ENCODE measurements at regions not wholly inside any gene's neighbourhood (a gene's known extent, or its start where the extent isn't known, plus 50 kb on each side); places are given as distances from the start of the nearest gene placed in this dataset.

- peak; percentile 28 to 50 for DNase-seq (ENCODE audit: low read depth in 2 of 2)
Observed at GRCh38 chr6:54717849-54718455, 128.6 kb upstream of the FAM83B start.

- no peak for DNase-seq (ENCODE audit: low read depth in 2 of 2)
Observed at GRCh38 chr6:54718541-54719023, 128.0 kb upstream of the FAM83B start.

DNA sequence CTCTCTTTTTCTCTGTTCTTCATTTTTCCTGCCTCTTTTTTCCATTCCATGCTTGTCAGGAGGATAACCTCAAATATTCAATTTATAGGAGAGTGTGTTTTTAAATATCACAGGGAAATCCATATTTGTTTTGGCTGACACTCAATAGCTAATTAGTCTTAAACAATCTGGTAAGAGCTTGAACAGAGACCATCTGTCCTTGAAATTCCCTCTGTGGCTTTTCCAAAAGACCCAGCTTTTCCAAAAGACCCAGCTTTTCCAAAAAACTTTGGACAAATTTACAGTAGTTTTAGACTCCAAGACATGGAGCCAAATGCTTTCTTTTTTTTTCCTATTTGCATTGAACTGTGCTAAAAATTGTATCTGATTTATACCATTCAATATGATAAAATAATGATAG lies 127.4 kb upstream of the FAM83B start:
- no peak for DNase-seq (ENCODE audit: low read depth in 2 of 2)

- no peak for DNase-seq (ENCODE audit: low read depth in 2 of 2)
Observed at GRCh38 chr6:54719633-54720032, 126.9 kb upstream of the FAM83B start.

DNA sequence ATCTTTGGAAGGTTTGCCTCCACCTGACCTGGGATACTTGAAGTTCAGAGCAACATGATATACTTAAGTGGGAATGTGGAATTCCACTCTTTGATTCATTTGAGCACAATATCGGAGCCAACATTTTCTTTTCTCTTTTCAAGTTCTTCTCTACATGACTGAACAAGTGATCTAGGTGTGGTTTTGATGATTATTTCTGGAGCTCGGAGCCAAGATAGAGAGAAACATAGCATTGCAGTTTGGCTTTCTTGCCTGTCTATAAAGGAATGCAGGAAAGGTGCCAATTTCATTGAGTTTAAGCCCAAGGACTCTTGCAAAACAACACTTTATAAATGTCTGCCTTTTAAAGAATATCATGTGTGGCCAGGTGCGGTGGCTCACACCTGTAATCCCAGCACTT lies 124.2 kb upstream of the FAM83B start:
- DNase-seq (ENCODE audit: low read depth in 2 of 2): no peak

GRCh38 chr6:54729716-54730115 lies 116.9 kb upstream of the FAM83B start:
- DNase-seq (ENCODE audit: low read depth in 2 of 2): no peak

DNA sequence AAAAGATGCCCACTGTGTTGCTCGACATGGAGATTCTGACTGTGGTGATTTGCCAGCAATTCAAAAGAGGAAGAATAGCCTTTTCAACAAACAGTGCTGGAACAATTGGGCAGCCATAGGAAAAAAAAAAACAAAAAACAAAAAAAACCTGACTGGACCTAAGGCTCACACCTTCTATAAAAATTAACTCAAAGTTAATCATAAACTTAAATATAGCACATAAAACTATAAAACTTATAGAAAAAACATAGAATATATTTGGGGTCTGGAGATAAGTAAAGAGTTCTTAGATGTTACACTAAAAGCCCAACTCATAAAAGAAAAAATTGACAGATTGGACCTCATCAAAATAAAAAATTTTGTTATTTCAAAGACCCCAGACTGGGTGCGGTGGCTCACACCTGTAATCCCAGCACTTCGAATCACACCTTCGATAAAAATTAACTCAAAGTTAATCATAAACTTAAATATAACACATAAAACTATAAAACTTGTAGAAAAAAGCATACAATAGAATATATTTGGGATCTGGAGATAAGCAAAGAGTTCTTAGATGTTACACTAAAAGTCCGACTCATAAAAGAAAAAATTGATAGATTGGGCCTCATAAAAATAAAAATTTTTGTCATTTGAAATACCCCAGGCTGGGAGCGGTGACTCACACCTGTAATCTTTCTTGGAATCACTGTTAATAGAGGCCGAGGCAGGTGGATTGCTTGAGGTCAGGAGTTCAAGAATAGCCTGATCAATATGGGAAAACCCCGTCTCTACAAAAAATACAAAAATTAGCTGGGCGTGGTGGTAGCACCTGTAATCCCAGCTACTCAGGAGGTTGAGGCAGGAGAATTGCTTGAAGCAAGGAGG lies 115.6 kb upstream of the FAM83B start:
- DNase-seq (ENCODE audit: low read depth in 2 of 2): no peak

DNA sequence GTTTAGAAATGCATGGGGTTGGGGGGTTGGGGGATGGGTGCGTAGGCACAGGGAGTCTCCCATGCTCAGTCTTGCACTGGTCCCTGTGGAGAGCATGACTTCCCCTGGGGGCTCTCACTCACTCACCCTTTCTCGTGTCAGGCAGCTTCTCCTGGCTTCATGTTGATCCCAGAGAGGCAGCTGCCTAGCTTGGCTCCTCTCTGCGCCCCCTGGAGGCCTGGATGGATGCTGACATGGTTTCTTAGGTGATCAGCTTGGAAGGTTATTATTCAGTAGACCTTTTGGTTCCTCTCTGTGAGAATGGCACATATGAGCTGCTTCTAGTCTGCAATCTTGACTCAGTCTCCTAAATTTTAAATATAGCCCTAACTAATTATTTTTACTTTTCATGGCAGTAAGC lies 109.3 kb upstream of the FAM83B start:
- DNase-seq (ENCODE audit: low read depth in 2 of 2): peak in 1 of 2 donors; percentile 2

DNA sequence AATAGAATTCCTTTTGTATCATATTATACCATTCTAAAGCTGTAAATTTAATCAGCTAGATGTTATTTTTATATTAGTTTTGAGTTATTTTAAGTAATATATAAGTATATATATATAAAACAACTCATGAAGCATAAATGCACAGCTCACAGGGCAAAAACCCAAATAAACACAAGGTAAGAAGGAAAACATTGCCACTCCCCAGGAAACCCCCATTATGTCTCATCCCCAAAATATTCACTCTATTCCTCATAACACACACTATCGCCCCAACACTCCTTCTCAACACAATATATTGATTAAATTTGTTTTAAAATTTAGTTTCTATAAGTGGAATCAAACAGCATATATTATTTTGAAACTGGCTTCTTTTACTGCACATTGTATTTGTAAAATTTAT lies 98.6 kb upstream of the FAM83B start:
- no peak for DNase-seq (ENCODE audit: low read depth in 2 of 2)

GRCh38 chr6:54754406-54754805 lies 92.2 kb upstream of the FAM83B start:
- no peak for DNase-seq (ENCODE audit: low read depth in 2 of 2)

DNA sequence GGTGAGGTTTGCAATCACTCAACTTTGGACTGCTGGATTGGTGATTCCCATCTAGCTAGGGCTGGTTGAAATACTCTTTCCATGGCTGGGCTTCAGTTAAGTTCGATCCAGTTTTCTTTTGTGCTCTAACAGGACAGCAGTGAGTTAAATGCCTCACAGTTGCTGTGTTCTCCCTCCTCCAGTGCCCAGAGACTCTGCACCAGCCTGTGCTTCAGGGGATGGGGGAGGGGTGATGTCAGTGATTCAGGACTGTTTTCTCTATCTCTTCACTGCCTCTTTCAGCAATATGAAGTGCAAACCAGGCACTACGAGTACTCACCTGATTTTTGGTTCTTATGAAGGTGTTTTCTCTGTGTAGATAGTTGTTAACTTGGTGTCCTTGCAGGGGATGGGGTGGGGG lies 88.2 kb upstream of the FAM83B start:
- no peak for DNase-seq (ENCODE audit: low read depth in 2 of 2)

DNA sequence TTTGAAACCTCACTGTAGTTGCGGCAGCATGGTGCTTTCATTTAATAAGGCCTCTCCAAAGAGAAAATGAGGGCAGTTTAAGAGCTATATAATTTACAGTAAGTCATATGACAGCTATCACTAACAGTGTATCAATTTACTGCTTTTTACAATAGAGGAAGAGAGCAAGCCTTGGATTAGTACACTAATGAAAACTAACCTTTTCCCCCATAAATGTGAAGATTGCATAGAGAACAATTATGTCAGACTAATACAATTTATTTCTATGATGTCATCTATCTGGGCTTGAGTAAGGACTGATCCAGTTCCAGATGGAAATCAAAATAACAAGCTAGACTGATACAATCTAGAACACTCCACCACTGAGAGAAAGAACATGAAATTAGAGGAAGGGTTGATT lies 78.1 kb upstream of the FAM83B start:
- no peak for DNase-seq (ENCODE audit: low read depth in 2 of 2)

GRCh38 chr6:54770328-54770727 lies 76.2 kb upstream of the FAM83B start:
- no peak for DNase-seq (ENCODE audit: low read depth in 2 of 2)

DNA sequence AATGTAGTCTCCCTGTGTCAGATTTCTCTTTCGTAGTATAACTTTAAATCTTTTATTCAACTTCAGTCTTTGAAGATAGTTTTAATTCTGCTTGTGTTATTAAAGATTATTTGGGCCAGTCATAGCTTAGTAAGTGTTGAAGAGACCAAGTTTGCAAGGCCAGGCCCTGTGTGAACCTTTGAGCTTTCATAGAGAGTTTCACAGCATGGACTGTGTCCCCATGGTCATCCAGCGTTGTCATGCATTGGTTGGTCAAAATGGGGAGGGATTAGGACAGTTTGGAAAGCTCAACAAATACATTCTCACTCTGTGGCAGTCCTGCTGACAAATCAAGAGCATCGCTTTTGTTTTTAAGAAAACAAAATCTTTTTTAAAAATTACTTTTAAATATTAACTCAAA lies 74.6 kb upstream of the FAM83B start:
- no peak for DNase-seq (ENCODE audit: low read depth in 2 of 2)

GRCh38 chr6:54772610-54773009 lies 74.0 kb upstream of the FAM83B start:
- no peak for DNase-seq (ENCODE audit: low read depth in 2 of 2)

DNA sequence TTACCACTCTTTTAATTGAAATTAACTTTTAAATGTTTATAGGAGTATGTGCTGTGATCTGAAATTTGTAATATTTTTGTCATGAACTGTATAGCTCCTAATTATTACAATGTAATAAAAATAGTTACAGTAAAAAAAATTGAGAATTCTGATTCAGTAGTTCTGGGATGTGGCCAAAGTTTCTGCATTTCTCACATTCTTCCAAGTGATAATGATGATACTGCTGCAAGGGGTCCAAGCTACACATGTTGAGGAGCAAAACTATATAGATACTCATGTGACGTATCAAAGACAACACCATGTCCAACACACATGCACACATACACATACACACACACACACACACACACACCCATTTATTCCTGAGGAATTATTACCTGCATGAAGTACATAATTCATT lies 71.0 kb upstream of the FAM83B start:
- DNase-seq (ENCODE audit: low read depth in 2 of 2): no peak

DNA sequence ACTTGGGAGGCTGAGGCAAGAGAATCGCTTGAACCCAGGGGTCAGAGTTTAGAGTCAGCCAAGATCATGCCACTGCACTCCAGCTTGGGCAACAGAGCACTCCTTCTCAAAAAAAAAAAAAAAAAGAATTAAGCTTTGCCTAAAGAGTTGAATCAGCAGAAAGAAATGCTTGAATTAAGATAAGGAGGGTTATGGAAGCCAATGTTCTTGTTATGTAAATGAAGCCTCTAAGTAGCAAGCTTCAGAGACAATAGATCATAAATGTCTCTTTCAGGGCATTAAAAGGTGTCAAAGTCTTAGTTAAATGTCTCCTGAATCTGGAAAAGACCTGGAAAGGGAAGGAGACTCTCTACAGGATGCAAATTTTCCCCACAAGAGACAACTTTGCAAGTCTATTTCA lies 69.7 kb upstream of the FAM83B start:
- no peak for DNase-seq (ENCODE audit: low read depth in 2 of 2)

DNA sequence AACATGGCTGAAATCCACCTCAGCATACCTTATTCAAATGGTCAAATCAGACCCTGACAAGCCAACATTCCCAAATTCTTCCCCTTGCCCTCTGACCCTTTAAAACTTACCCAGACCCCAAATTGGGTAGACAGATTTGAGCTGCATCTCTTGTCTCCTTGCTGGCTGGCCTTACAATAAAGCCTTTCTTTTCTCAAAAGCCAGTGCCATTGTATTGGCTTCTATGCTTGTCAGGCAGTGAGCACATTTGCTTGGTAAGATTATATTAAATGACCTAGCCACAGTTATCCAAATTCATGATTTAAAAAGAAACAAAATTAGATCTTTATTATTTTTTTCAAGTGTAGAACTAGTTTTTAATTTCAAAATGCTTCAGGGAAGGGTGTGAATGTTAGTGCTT lies 67.8 kb upstream of the FAM83B start:
- no peak for DNase-seq (ENCODE audit: low read depth in 2 of 2)

DNA sequence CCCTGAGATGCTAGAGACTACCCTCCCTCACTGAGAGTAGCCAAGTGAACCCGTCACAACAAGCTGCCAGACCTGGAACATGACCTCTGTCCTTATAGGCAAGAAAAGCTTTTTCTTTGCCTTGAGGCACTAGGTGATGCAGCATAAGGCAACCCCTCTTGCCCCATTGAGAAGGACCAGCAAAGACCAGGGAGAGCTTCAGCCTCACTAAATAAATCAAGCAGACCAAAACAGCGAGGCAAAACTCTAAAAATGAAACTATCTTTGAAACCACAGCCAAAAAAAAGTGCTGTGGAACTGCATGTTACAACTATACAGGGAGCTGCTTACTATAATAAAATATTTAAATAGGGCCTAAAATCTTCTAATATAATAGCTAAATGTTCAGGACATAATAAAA lies 62.6 kb upstream of the FAM83B start:
- DNase-seq (ENCODE audit: low read depth in 2 of 2): no peak

DNA sequence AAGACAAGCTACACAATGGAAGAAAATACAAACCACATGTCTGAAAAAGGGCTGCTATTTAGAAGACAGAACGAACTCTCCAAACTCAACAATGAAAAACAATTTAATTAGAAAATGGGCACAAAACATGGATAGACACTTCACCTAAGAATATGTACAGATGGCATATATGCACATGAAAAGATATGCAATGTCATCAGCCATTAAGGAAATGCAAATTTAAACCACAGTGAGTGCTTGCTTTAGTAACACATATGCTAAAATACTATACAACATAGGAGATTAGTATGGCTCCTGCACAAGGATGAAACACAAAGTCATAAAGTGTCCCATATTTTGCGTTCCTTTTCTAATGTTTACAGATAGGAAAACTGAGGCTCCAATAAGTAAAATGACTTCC lies 60.4 kb upstream of the FAM83B start:
- DNase-seq (ENCODE audit: low read depth in 2 of 2): no peak

- DNase-seq (ENCODE audit: low read depth in 2 of 2): no peak
Observed at GRCh38 chr6:54787825-54788224, 58.7 kb upstream of the FAM83B start.

All from stimulated activated CD4-positive, alpha-beta T cell treated with anti-CD3 and anti-CD28 coated beads, Interleukin-4, amount 100 ng/mL, for 48 hours (primary cell).